HG03159 (cell line): ENCODE measurements at regions not wholly inside any gene's neighbourhood (a gene's known extent, or its start where the extent isn't known, plus 50 kb on each side); places are given as distances from the start of the nearest gene placed in this dataset.
"Not testable (repeated sequence)": the region's sequence is repeated elsewhere in the genome, so short reads cannot be mapped to it uniquely, and the experiment has no call there.

Experiments used
- ATAC-seq: cut with Tn5 transposase; IDR thresholded peaks from one replicate; pipeline ENCODE4 v1.9.1; 2021; ENCODE audit warnings: mild to moderate bottlenecking, moderate library complexity; ENCODE audit not compliant: unreplicated experiment

- no peak for ATAC-seq
Measured at GRCh38 chr5:89695371-89695770, 714.2 kb downstream of the CETN3 start.

- ATAC-seq = no peak
Measured at GRCh38 chr5:89694026-89694550, 715.5 kb downstream of the CETN3 start.

GRCh38 chr5:89690331-89690730 is 719.2 kb downstream of the CETN3 start:
- ATAC-seq = no peak

GRCh38 chr5:89686081-89686765 is 723.3 kb downstream of the CETN3 start:
- no peak for ATAC-seq

GRCh38 chr5:89676634-89677033 is 732.9 kb downstream of the CETN3 start:
- no peak for ATAC-seq

GRCh38 chr5:89673019-89673418 is 736.5 kb downstream of the CETN3 start:
- no peak for ATAC-seq

GRCh38 chr5:89668821-89669220 is 740.7 kb downstream of the CETN3 start:
- ATAC-seq = no peak

GRCh38 chr5:89662499-89662898 is 747.1 kb downstream of the CETN3 start:
- ATAC-seq = no peak

- no peak for ATAC-seq
Measured at GRCh38 chr5:89638871-89639270, 755.9 kb upstream of the MEF2C start.

GRCh38 chr5:89634176-89634575 is 751.2 kb upstream of the MEF2C start:
- not testable (repeated sequence) for ATAC-seq

- not testable (repeated sequence) for ATAC-seq
Measured at GRCh38 chr5:89630064-89630463, 747.1 kb upstream of the MEF2C start.

GRCh38 chr5:89628876-89629635 is 746.1 kb upstream of the MEF2C start:
- ATAC-seq = no peak

- no peak for ATAC-seq
Measured at GRCh38 chr5:89615839-89616518, 733.0 kb upstream of the MEF2C start.

GRCh38 chr5:89613222-89613956 is 730.4 kb upstream of the MEF2C start:
- peak; percentile 94 for ATAC-seq

- no peak for ATAC-seq
Measured at GRCh38 chr5:89606939-89607534, 724.1 kb upstream of the MEF2C start.

GRCh38 chr5:89604342-89604741 is 721.4 kb upstream of the MEF2C start:
- ATAC-seq = no peak

- no peak for ATAC-seq
Measured at GRCh38 chr5:89601880-89602279, 718.9 kb upstream of the MEF2C start.

- ATAC-seq = no peak
Measured at GRCh38 chr5:89597878-89598277, 714.9 kb upstream of the MEF2C start.

- no peak for ATAC-seq
Measured at GRCh38 chr5:89596821-89597220, 713.8 kb upstream of the MEF2C start.

GRCh38 chr5:89595056-89595455 is 712.1 kb upstream of the MEF2C start:
- no peak for ATAC-seq
